NCI-H510A (cell line): ENCODE measurements at regions not wholly inside any gene's neighbourhood (a gene's known extent, or its start where the extent isn't known, plus 50 kb on each side); places are given as distances from the start of the nearest gene placed in this dataset.
"Not testable (repeated sequence)": the region's sequence is repeated elsewhere in the genome, so short reads cannot be mapped to it uniquely, and the experiment has no call there.

Source experiments
- DNase-seq: peaks from one replicate; lab custom pipeline; 2025; lab: John Stamatoyannopoulos, UW

GRCh38 chr7:66413379-66414114 lies 208.4 kb downstream of the TPST1 start:
- peak; percentile 93 for DNase-seq

DNA sequence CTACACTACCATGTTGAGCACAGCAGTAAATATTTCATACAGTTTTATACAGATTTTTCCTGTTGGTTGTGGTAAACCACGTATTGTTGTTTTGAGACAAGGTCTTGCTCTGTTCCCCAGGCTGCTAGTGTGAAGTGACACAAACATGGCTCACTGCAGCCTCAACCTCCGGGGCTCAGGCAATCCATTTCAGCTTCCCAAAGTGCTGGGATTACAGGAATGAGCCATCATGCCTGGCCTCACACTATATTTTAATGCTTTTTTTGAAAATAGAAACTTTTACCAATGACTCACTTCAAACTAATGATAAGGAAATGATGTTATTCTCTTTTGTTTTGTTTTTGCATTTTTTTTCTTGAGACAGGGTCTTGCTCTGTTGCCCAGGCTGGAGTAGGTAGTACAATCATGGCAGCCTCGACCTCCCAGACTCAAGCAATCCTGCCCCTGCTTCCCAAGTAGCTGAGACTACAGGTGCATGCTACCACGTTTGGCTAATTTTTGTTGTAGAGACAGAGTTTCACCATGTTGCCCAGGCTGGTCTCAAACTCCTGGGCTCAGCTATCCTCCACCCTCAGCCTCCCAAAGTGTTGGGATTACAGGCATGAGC lies 210.6 kb downstream of the TPST1 start:
- no peak for DNase-seq

DNA sequence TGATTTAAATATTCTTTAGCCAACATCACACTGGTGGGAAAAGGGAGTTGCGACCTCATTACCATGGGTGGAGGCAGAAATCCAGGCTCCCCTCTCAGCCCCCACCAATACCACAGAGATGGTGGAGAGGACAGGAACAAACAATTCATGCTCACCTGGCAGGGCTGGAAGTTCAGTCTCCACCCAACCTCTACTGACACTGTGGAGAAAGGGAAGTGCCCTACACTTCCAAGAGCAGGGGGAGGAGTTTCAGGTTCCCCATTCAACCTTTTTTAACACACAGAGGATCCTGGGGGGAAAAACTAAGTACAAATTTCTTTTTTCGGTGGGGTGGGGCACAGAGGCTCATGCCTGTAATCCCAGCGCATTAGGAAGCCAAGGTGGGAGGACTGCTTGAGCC lies 210.1 kb upstream of the KCTD7 start:
- DNase-seq: no peak

GRCh38 chr7:66419210-66419609 lies 209.5 kb upstream of the KCTD7 start:
- no peak for DNase-seq

GRCh38 chr7:66421830-66422475 lies 206.7 kb upstream of the KCTD7 start:
- no peak for DNase-seq

DNA sequence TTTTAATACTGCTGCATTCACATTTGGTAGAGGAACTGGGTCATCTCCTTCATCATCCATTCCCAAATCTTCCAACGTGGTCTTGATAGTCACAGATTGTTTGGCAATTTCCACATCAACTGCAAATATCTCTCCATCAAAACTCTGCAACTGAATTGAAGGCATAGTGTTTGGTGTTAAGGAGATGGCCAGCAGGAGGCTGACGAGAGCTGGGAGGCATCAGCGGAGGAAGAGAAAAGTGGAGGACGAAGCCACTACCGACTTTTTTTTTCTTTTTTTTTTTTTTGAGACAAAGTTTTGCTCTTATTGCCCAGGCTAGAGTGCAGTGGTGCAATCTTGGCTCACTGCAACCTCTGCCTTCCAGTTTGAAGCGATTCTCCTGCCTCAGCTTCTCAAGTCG lies 205.0 kb upstream of the KCTD7 start:
- DNase-seq: no peak

GRCh38 chr7:66426332-66426731 lies 202.3 kb upstream of the KCTD7 start:
- DNase-seq: no peak

GRCh38 chr7:66426996-66427395 lies 201.7 kb upstream of the KCTD7 start:
- no peak for DNase-seq

DNA sequence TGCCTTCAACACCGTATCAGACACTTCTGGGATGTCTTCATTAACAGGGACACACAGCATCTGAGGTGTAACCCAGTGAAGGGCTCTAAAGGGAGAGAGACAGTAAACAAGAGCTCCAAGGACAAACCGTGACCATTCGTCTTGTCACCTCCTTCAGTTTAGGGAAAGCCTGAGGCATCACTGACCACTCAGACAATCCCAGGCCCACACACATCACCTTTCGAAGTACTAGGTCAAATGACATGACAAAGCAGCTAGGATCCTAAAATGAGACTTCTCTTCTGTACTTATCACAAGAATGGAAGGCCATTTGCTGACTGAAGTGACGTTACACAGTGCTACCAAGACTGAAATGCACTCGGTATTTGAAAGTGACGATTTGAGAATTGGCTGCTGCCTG lies 200.7 kb upstream of the KCTD7 start:
- DNase-seq: no peak

GRCh38 chr7:66429498-66430163 lies 199.1 kb upstream of the KCTD7 start:
- DNase-seq: no peak

GRCh38 chr7:66430164-66430545 lies 198.5 kb upstream of the KCTD7 start:
- no peak for DNase-seq

DNA sequence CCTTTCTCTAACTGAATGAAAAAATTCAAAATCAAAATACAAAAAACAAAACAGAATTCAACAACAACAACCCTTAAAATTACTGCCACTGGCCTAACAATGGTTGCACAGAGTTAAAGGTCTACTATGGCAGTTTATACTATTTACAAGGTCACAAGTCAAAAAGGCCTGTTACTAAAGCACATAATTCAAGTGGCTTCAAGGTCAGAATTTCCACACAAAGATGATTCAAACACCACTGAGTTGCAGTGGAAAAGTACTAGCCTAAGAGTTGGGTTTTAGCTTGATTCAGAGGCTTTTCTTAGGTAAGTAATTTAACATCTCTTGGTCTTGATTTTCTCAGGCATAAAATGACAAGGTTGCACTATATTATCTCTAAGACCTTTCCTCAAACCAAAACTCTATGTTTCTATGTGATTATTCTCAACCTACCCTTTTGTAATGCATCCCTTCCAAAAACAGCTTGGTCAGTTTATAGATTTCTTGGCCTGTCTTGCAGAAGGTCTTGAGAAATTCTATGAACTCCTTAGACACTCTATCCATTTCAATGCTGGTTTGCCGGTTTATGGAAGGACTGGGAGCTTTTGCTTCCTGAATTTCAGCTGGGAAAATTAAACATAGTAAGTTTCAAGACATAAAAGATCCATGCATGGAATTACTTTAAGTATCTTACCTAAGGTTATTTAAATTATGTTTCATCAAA lies 189.8 kb upstream of the KCTD7 start:
- DNase-seq: not testable (repeated sequence)

DNA sequence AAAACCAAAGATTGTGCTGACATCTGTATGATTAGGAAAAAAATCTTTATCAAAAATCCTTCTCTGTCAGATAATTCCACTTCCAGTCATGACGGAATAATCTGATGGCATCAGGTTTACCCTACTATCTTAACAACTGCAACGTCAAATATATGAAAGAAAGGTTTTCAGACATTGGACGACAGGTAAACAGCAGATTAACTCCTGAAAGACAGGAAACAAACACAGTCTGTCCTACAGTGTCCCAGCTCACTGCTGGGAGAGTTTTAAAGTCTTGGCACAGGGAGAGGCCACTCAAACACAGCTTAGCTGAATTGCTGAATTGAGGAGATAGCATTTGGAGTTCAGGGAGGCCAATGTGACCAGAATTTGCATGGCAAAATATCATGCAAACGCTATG lies 186.3 kb upstream of the KCTD7 start:
- no peak for DNase-seq

GRCh38 chr7:66443946-66444345 lies 184.7 kb upstream of the KCTD7 start:
- no peak for DNase-seq

DNA sequence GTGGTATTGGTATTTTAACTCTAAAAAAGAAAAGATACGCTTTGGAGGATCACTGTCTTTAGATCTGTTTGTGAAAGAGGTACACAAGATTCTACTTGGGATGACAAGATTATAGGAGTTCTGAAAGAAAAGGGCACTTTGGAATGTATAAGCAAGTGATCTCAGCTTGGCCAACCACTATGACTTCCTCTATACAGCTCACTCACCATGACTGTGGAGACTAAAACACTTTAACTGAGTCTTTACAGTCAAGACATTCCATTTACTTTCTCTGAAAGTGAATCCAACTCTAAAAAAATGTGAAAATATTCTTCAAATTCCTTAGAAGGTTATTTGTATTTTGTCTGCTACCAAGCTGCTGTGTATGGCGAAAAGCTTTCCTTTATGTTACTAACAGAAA lies 181.7 kb upstream of the KCTD7 start:
- DNase-seq: not testable (repeated sequence)

- DNase-seq: not testable (repeated sequence)
Observed at GRCh38 chr7:66450814-66451213, 177.9 kb upstream of the KCTD7 start.

DNA sequence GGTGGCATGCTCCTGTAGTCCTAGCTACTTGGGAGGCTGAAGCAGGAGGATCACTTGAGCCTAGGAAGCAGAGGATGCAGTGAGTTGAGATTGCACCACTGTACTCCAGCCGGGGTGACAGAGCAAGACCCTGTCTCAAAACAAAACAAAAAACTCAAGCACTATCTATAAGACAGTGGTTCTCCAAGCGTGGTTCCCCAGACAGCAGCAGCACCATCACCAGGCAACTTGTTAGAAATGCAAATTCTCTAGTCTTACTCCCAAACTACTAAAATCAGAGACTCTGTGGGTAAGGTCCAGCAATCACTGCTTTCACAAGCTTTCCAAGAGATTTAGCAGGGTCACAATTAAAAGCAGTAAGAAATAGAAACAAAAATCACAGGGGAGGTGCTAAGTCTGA lies 177.0 kb upstream of the KCTD7 start:
- DNase-seq: not testable (repeated sequence)

- no peak for DNase-seq
Observed at GRCh38 chr7:66452165-66452564, 176.5 kb upstream of the KCTD7 start.

GRCh38 chr7:66453340-66453739 lies 175.3 kb upstream of the KCTD7 start:
- no peak for DNase-seq

- no peak for DNase-seq
Observed at GRCh38 chr7:66454600-66455225, 174.0 kb upstream of the KCTD7 start.

- not testable (repeated sequence) for DNase-seq
Observed at GRCh38 chr7:66455432-66455831, 173.2 kb upstream of the KCTD7 start.

DNA sequence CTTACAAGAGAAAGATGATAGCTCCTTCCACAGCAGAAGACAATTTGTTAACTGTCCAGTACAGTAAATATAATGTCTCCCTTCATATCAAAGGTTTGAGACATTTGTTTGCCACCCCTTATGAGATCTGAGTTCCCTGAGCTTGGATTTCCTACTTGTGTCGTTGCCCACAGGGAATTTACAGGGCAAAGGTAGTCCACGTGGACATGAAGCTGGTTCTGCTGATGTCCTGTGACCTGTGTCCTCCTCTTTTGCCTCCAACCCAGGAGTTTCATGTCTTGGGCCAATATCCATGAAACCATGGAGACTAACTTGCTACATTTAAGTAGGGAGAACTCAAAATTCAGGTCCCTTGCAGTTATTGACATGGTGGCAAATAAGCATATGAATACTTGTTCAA lies 172.2 kb upstream of the KCTD7 start:
- not testable (repeated sequence) for DNase-seq
